ENCODE measurements at regions not wholly inside any gene's neighbourhood (a gene's known extent, or its start where the extent isn't known, plus 50 kb on each side); places are given as distances from the start of the nearest gene placed in this dataset.

GRCh38 chr1:99098589-99098988 is 93.9 kb upstream of the PLPPR5 start (continued):
- TF ChIP-seq FOSL1 (IDR thresholded peaks at IDR 0.05; ENCODE audit: insufficient read depth, low read depth, low read length) (no peak), BRCA1 (IDR thresholded peaks at IDR 0.05; ENCODE audit: low read depth, low read length) (no peak)
